Lower lobe of right lung (tissue), 2 donors: ENCODE measurements at regions not wholly inside any gene's neighbourhood (a gene's known extent, or its start where the extent isn't known, plus 50 kb on each side); places are given as distances from the start of the nearest gene placed in this dataset.

Experiments used
- ATAC-seq, 2 donors: fragments of 200-7000 bp; cut with Tn5 transposase; one replicate each; pipeline ENCODE4 v1.9.1; 2020 to 2022; ENCODE audit warnings: mild to moderate bottlenecking in 2 of 2, moderate library complexity in 2 of 2
- DNase-seq: peaks from one replicate; pipeline ENCODE4 v3.0.0-alpha.2; 2020
- H3K27ac ChIP-seq: fragments of 200-600 bp; one replicate; pipeline ENCODE4 v1.8.0; 2022
- H3K27me3 ChIP-seq: fragments of 200-600 bp; one replicate; pipeline ENCODE4 v1.8.0; 2022; ENCODE audit warnings: low read depth
- H3K36me3 ChIP-seq: fragments of 200-600 bp; one replicate; pipeline ENCODE4 v1.8.0; 2022; ENCODE audit warnings: mild to moderate bottlenecking
- H3K4me1 ChIP-seq: fragments of 200-600 bp; one replicate; pipeline ENCODE4 v1.8.0; 2022
- H3K4me3 ChIP-seq: fragments of 200-600 bp; one replicate; pipeline ENCODE4 v1.8.0; 2022; ENCODE audit warnings: mild to moderate bottlenecking
- H3K9me3 ChIP-seq: fragments of 200-600 bp; one replicate; pipeline ENCODE4 v1.8.0; 2022
- CTCF ChIP-seq: fragments of 200-600 bp; IDR thresholded peaks from one replicate; pipeline ENCODE4 v1.8.0; 2022; ENCODE audit warnings: antibody characterized with exemption, mild to moderate bottlenecking
- intact Hi-C: fragments of 100-400 bp; cut with DNase I; formaldehyde crosslinking; loops from one replicate; pipeline ENCODE4 v1.11.0; 2022
- donor health status: DM: no; HTN: yes; CAD: no; lungs with severe emphysema.

- no peaks in the 10 kb centered on the region for H3K4me1 ChIP-seq
- no peak overlapping the region for H3K4me3 ChIP-seq
- no peak for TF ChIP-seq CTCF
- intact Hi-C loops = no loop called here
- DNase-seq (no peak), ATAC-seq (no peak)
- H3K9me3 ChIP-seq = no peaks in the 10 kb centered on the region
- no peaks in the 10 kb centered on the region for H3K36me3 ChIP-seq
- H3K27ac ChIP-seq = no peak overlapping the region
- no peaks in the 10 kb centered on the region for H3K27me3 ChIP-seq
Observed at GRCh38 chr4:151611960-151612359, 148.8 kb downstream of the GATB start.

GRCh38 chr4:151613290-151613689, 147.5 kb downstream of the GATB start:
- H3K27ac ChIP-seq = no peak overlapping the region
- no peak overlapping the region for H3K4me3 ChIP-seq
- DNase-seq (no peak), ATAC-seq (no peak)
- no peaks in the 10 kb centered on the region for H3K27me3 ChIP-seq
- no peaks in the 10 kb centered on the region for H3K9me3 ChIP-seq
- no peaks in the 10 kb centered on the region for H3K36me3 ChIP-seq
- intact Hi-C loops = no loop called here
- H3K4me1 ChIP-seq = no peaks in the 10 kb centered on the region
- no peak for TF ChIP-seq CTCF

DNA sequence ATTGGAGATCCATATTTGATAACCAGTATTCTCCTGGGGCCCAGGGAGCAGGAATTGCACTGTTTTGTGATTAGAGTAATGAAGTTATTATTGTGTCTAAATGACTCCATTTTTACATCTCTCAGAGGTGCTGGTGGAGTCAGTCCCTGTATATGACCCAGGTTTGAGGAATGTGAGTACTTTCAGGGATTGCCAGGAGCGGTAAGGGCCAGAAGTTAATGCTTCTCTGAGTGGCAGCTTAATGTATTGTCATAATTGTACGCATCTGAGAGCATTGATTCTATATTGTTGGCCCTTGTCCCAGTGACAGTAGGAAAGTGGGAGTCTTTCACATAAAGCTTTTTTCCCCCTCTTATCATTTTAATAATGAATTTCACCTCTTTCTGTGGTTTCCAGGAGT, 146.2 kb downstream of the GATB start:
- no peak for DNase-seq
- Histone ChIP-seq H3K36me3 (no peaks in the 10 kb centered on the region), H3K27ac (no peak overlapping the region), H3K4me1 (no peaks in the 10 kb centered on the region), H3K4me3 (no peak overlapping the region), H3K27me3 (no peaks in the 10 kb centered on the region), H3K9me3 (no peaks in the 10 kb centered on the region)
- intact Hi-C loops = no loop called here
- no peak for TF ChIP-seq CTCF
- ATAC-seq = no peak

GRCh38 chr4:151618858-151619257, 141.9 kb downstream of the GATB start:
- ATAC-seq (no peak), DNase-seq (no peak)
- Histone ChIP-seq H3K27ac (no peak overlapping the region), H3K4me1 (no peaks in the 10 kb centered on the region), H3K36me3 (no peaks in the 10 kb centered on the region), H3K27me3 (no peaks in the 10 kb centered on the region), H3K9me3 (no peaks in the 10 kb centered on the region), H3K4me3 (no peak overlapping the region)
- intact Hi-C loops = no loop called here
- TF ChIP-seq CTCF = no peak

GRCh38 chr4:151620066-151620465, 140.7 kb downstream of the GATB start:
- no peak for TF ChIP-seq CTCF
- no peak overlapping the region for H3K4me3 ChIP-seq
- intact Hi-C loops = no loop called here

More at GRCh38 chr4:151620066-151620465, 140.7 kb downstream of the GATB start:
- DNase-seq (no peak), ATAC-seq (no peak)
- no peaks in the 10 kb centered on the region for H3K27me3 ChIP-seq
- H3K9me3 ChIP-seq = no peaks in the 10 kb centered on the region
- H3K27ac ChIP-seq = no peak overlapping the region
- H3K36me3 ChIP-seq = no peaks in the 10 kb centered on the region
- H3K4me1 ChIP-seq = no peaks in the 10 kb centered on the region
